Mucosa of descending colon (tissue), 3 donors: ENCODE measurements at regions not wholly inside any gene's neighbourhood (a gene's known extent, or its start where the extent isn't known, plus 50 kb on each side); places are given as distances from the start of the nearest gene placed in this dataset.

Experiments used
- ATAC-seq: fragments of 200-7000 bp; cut with Tn5 transposase; one replicate; pipeline ENCODE4 v1.9.1; 2020; ENCODE audit warnings: mild to moderate bottlenecking, moderate library complexity
- DNase-seq, 3 donors: peaks; one replicate each; pipeline ENCODE4 v3.0.0-alpha.2; 2020
- H3K36me3 ChIP-seq: fragments of 200-600 bp; one replicate; pipeline ENCODE4 v1.8.0; 2021; ENCODE audit warnings: low read depth, mild to moderate bottlenecking
- H3K4me1 ChIP-seq: fragments of 200-600 bp; one replicate; pipeline ENCODE4 v1.8.0; 2021; ENCODE audit warnings: low read depth, mild to moderate bottlenecking
- H3K4me3 ChIP-seq: fragments of 200-600 bp; one replicate; pipeline ENCODE4 v1.8.0; 2021; ENCODE audit warnings: mild to moderate bottlenecking
- H3K9me3 ChIP-seq: fragments of 200-600 bp; one replicate; pipeline ENCODE4 v1.8.0; 2021; ENCODE audit warnings: mild to moderate bottlenecking
- CTCF ChIP-seq: fragments of 200-600 bp; IDR thresholded peaks from one replicate; pipeline ENCODE4 v1.8.0; 2022; ENCODE audit warnings: antibody characterized with exemption, mild to moderate bottlenecking
- intact Hi-C, 2 donors: fragments of 100-400 bp; cut with DNase I in 1 of 2; cut with micrococcal nuclease in 1 of 2; formaldehyde crosslinking; loops; one replicate each; pipeline versions ENCODE4 v1.11.0 to v1.11.1; 2022; cut with DNase I, micrococcal nuclease
- donor health status: DM: no; HTN: no; CAD: no; lungs with moderate emphysema.
- donor health status: DM: no; HTN: no; CAD: no.
- donor health status: DM: no; HTN: yes; CAD: no.

- Histone ChIP-seq H3K9me3 (no peaks in the 10 kb centered on the region), H3K4me3 (no peak overlapping the region), H3K4me1 (no peaks in the 10 kb centered on the region), H3K36me3 (no peaks in the 10 kb centered on the region)
- TF ChIP-seq CTCF = no peak
- intact Hi-C loops = no loop called here
- DNase-seq (no peak), ATAC-seq (no peak)
Observed at GRCh38 chr18:39225373-39225772, 1659.8 kb upstream of the CELF4 start.

- H3K36me3 ChIP-seq = no peaks in the 10 kb centered on the region
- no peak for TF ChIP-seq CTCF
- H3K4me3 ChIP-seq = no peak overlapping the region
- intact Hi-C loops = no loop called here
- DNase-seq (no peak), ATAC-seq (no peak)
- no peaks in the 10 kb centered on the region for H3K4me1 ChIP-seq
- no peaks in the 10 kb centered on the region for H3K9me3 ChIP-seq
Observed at GRCh38 chr18:39223283-39223682, 1657.7 kb upstream of the CELF4 start.

- DNase-seq = no peak
- H3K4me1 ChIP-seq = no peaks in the 10 kb centered on the region
- no peak for TF ChIP-seq CTCF
- ATAC-seq = no peak
- H3K36me3 ChIP-seq = no peaks in the 10 kb centered on the region
- H3K4me3 ChIP-seq = no peak overlapping the region
- intact Hi-C loops = no loop called here
- no peaks in the 10 kb centered on the region for H3K9me3 ChIP-seq
Observed at GRCh38 chr18:39215920-39216319, 1650.3 kb upstream of the CELF4 start.

GRCh38 chr18:39211461-39211860 lies 1645.9 kb upstream of the CELF4 start:
- Histone ChIP-seq H3K9me3 (no peaks in the 10 kb centered on the region), H3K4me1 (no peaks in the 10 kb centered on the region), H3K36me3 (no peaks in the 10 kb centered on the region), H3K4me3 (no peak overlapping the region)
- no peak for TF ChIP-seq CTCF
- ATAC-seq = no peak
- intact Hi-C loops = no loop called here
- DNase-seq = no peak

GRCh38 chr18:39209173-39209572 lies 1643.6 kb upstream of the CELF4 start:
- no peaks in the 10 kb centered on the region for H3K4me1 ChIP-seq

More at GRCh38 chr18:39209173-39209572, 1643.6 kb upstream of the CELF4 start:
- TF ChIP-seq CTCF = no peak
- H3K4me3 ChIP-seq = no peak overlapping the region
- no peaks in the 10 kb centered on the region for H3K9me3 ChIP-seq
- intact Hi-C loops = no loop called here
- no peak for ATAC-seq
- no peaks in the 10 kb centered on the region for H3K36me3 ChIP-seq
- DNase-seq = no peak
